NCI-H345 treated with DMSO at 0.1 percent for 48 hours (cell line): ENCODE measurements at regions not wholly inside any gene's neighbourhood (a gene's known extent, or its start where the extent isn't known, plus 50 kb on each side); places are given as distances from the start of the nearest gene placed in this dataset.
"Not testable (repeated sequence)": the region's sequence is repeated elsewhere in the genome, so short reads cannot be mapped to it uniquely, and the experiment has no call there.

ENCODE experiments used
- DNase-seq: peaks from one replicate; lab custom pipeline; 2025; ENCODE audit not compliant: unreplicated experiment; lab: John Stamatoyannopoulos, UW

- no peak for DNase-seq
These were observed 1465.7 kb upstream of the DIAPH2 start for GRCh38 chrX:95218976-95219375.

DNA sequence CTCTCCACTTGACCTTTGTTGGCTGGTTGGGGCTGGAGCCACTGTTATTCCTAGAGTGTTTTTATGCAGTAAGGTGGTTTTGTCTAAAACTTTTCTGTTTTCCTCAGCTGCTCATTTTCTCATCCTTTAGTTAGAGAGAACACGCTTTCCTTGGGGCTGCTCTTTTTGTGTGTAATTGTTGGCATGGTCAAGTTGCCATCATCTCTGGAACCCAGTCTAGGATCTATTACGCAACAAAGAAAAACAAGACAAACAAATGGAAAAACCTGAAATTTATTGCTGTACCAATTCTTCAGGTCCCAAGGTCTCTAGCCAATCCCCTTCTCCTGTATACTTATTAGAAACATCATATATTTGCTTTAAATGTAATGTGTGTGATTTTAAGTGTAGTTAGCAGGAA lies 1436.3 kb upstream of the DIAPH2 start:
- DNase-seq: no peak

GRCh38 chrX:95290455-95290854 lies 1394.2 kb upstream of the DIAPH2 start:
- DNase-seq: no peak

DNA sequence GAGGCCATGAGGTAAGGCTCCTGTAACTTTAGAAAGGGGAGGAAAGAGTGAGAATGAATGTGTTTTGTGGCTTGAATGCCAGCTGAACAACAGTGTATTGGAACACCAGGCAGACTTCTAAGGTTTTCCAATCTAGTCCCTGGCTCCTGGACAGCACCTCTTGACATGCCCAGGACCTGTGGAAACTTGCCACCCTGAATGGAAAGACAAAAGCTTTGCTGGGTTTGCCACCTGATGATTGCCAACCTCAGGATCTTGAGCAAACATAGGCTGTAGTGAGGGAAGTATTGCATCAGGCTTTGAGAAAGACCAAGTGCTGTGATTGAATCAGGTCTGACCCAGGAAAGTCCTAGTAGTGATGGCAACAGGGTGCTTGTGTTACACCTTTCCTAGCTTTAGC lies 1393.1 kb upstream of the DIAPH2 start:
- no peak for DNase-seq

- no peak for DNase-seq
These were observed 1365.8 kb upstream of the DIAPH2 start for GRCh38 chrX:95318882-95319281.

DNA sequence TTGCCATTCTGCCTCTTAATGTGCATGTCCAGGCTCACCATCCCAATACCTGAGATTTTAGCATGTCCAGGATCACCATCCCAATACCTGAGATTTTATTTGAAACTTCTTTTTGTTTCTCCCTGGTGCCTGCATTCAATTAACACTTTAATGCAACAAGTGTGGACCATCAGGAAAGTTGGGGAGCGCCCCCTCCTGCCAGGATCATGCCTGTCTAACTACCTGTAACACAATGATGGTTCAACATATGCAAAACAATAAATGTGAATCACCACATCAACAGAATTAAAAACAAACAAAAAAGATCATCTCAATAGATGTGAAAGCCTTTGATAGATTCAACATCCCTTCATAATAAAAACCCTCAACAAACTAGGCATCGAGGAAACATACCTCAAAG lies 1359.5 kb upstream of the DIAPH2 start:
- DNase-seq: no peak

DNA sequence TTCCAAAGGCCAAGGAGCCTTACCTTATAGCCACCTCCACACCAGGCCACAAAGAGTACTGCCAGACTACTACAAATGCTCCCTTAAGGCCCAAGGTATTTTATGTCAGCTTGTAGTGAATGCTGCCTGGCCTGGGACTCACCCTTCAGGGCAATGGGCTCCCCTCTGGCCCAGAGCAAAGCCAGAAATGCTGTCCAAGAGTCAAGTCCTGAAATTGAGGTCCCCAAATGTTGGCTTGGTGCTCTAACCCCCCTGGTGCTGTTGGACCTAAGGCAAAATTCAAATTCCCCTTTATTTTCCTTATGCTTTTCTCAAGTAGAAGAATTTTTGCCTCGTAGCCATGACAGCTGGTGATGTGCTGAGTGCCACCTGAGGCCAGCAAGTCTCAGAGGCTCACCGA lies 1354.3 kb upstream of the DIAPH2 start:
- DNase-seq: no peak

- no peak for DNase-seq
These were observed 1352.1 kb upstream of the DIAPH2 start for GRCh38 chrX:95332530-95332929.

DNA sequence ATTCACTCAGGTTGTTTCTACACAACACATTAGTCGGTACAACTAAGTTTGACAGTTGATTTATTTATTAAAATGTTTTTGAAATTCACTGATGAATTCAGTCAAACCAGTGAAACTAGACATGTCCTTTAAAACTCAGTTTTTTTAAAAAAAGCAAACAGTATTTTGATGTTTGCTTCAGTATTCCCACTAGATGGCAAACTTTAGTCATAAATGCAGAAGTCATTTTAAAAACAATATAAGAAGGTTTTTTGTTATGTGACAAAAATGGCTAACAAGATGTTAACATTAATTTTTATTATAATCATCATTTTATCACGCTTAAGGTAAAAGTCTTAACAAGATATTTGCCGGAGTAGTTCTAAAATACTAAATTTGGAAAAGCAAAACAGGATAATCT lies 1337.8 kb upstream of the DIAPH2 start:
- no peak for DNase-seq

- DNase-seq: no peak
These were observed 1333.7 kb upstream of the DIAPH2 start for GRCh38 chrX:95350774-95351488.

DNA sequence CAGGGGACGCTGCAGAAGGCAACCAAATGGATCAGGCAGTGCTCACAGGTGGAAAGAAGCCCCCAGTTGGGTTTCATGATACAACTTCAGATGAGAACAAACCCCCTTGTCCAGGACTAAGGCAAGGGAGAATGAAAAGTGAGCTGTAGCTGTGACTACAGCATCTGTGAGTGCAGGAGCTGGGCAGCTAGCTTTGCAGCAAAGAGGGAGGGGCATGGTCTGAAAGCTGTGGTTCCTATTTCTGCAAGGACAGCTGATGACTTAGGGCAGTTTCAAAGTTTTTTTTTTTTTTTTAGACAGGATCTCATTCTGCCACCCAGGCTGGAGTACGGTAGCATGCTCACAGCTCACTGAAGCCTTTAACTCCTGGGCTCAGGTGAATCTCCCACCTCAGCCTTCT lies 1317.4 kb upstream of the DIAPH2 start:
- no peak for DNase-seq

- no peak for DNase-seq
These were observed 1301.8 kb upstream of the DIAPH2 start for GRCh38 chrX:95382799-95383198.

- DNase-seq: no peak
These were observed 1300.9 kb upstream of the DIAPH2 start for GRCh38 chrX:95383778-95384177.

DNA sequence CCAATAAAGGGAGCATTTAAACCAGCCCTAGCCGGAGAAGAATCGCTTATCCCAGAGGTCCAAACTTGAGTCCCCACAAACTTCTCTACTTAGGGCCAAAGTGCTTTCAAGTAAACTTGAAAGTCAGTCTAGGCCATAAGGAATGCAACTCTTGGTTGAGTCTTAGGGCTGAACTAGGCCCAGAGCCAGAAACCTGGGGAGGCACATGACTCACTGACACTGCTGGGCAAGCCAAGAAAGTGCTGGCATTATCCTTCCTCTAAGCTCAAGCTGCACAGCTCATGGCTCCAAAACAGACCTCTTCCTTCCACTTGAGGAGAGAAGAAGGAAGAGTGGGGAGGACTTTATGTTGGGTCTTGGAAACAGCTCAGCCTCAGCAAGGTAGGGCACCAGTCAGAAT lies 1257.3 kb upstream of the DIAPH2 start:
- no peak for DNase-seq

DNA sequence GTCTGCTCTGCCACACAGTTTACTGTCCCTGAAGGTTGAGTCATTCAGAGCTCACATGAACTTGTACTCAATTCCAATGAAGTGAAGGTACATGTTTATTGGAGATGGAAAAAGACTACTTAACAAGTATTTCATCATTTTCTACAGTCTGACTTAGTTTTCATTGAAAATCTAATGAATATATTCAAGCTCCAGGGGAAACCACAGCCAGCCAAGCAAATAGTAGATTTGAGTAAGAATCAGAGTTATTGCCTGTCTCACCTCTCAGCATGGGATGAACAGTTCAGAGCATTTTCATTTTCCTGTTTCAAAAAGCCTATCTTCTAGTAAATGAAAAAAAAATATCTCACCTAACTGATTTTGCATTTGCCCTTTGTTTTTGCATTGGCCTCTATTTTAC lies 1249.4 kb upstream of the DIAPH2 start:
- no peak for DNase-seq

- no peak for DNase-seq
These were observed 1242.8 kb upstream of the DIAPH2 start for GRCh38 chrX:95441836-95442235.

DNA sequence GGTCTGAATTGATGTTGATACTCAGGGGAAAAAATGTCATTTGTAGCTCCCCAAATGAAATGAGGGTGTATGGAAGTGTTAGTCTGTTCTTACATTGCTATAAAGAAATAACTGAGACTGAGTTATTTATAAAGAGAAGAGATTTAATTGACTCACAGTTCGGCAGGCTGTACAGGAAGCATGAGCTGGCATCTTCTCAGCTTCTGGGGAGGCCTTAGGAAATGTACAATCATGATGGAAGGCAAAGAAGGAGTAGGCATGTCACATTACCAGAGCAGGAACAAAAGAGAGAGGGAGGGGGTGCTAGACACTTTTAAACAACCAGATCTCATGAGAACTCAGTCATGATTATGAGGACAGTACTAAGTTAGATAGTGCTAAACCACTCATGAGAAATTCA lies 1199.9 kb upstream of the DIAPH2 start:
- no peak for DNase-seq

- no peak for DNase-seq
These were observed 1178.9 kb upstream of the DIAPH2 start for GRCh38 chrX:95505721-95506120.

- no peak for DNase-seq
These were observed 1175.2 kb upstream of the DIAPH2 start for GRCh38 chrX:95509474-95509873.

DNA sequence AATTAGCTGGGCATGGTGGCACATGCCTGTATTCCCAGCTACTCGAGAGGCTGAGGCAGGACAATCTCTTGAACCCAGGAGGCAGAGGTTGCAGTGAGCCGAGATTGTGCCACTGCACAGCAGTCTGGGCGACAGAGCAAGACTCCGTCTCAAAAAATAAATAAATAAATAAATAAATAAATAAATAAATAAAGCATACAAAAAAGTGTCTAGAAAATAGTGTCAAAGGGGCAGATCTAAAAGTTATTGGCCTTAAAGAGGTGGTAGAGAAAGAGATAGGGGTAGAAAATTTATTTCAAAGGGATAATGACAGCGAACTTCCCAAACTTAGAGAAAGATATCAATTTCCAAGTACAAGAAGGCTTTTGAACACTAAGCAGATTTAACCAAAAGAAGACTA lies 1160.6 kb upstream of the DIAPH2 start:
- not testable (repeated sequence) for DNase-seq

DNA sequence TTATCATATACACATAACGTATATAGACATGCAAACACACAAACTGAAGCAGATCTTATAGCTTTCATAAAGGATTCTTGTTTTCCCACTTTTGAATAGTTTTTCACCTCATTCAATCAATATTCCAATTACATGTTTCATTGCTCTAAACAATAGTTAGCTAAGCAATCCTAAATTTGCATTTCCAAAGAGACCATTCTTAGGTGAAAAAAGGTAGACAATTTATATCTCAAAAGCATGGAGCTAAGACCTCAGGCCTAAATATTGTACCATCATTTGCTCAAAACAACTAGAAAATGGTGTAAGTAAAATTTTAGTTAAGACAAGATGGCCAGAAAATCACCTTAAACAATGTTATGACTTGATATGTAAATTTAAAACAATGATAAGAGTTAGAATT lies 1148.5 kb upstream of the DIAPH2 start:
- no peak for DNase-seq

DNA sequence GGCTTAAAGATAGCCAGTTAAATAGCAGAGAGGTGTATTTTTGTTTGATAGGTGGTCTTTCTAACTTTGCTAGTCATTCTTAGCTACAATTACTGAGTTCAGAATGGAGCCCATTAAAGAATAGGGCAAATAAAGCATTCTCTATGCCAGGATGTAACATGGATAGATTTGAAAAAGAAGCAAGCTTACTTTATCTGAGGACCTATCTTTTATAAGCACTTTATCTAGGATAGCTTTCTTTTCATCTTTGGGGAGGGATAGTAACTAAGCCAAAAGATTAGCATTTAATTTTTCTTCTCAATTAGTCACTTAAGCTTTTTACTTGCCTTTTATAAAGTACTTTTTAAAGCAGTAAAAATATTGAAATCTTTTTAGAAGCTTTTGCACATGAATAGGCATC lies 1148.0 kb upstream of the DIAPH2 start:
- DNase-seq: no peak

- DNase-seq: no peak
These were observed 1145.6 kb upstream of the DIAPH2 start for GRCh38 chrX:95539041-95539440.
